H9 (cell line): ENCODE measurements at regions not wholly inside any gene's neighbourhood (a gene's known extent, or its start where the extent isn't known, plus 50 kb on each side); places are given as distances from the start of the nearest gene placed in this dataset.

Source experiments
- DNase-seq: peaks from one replicate; pipeline ENCODE4 v3.0.0-alpha.2; 2017
- H2AFZ ChIP-seq: one replicate; pipeline ENCODE4 v1.6.1; 2013; ENCODE audit warnings: mild to moderate bottlenecking, low read length, control low read depth, moderate library complexity
- H2AK5ac ChIP-seq: 2 replicates; pipeline ENCODE4 v1.6.1; 2013; ENCODE audit warnings: low read length, control low read depth, mixed read lengths; ENCODE audit not compliant: insufficient read length
- H2BK120ac ChIP-seq: one replicate; pipeline ENCODE4 v1.6.1; 2013; ENCODE audit warnings: low read depth, mild to moderate bottlenecking, low read length, control low read depth, inconsistent platforms; ENCODE audit not compliant: poor library complexity, severe bottlenecking
- H2BK12ac ChIP-seq: 2 replicates; pipeline ENCODE4 v1.6.1; 2013; ENCODE audit warnings: low read length, control low read depth, mixed read lengths, low read depth; ENCODE audit not compliant: insufficient read length
- H2BK15ac ChIP-seq: 2 replicates; pipeline ENCODE4 v1.6.1; 2013; ENCODE audit warnings: low read depth, low read length, control low read depth
- H2BK20ac ChIP-seq: one replicate; pipeline ENCODE4 v1.6.1; 2013; ENCODE audit warnings: low read depth, mild to moderate bottlenecking, low read length, control low read depth, inconsistent platforms; ENCODE audit not compliant: poor library complexity, severe bottlenecking
- H2BK5ac ChIP-seq: 2 replicates; pipeline ENCODE4 v1.6.1; 2013; ENCODE audit warnings: low read length, control low read depth, mixed read lengths; ENCODE audit not compliant: insufficient read length
- H3K14ac ChIP-seq: 2 replicates; pipeline ENCODE4 v1.6.1; 2013; ENCODE audit warnings: low read length, control low read depth; ENCODE audit not compliant: insufficient read depth
- H3K18ac ChIP-seq: 2 replicates; pipeline ENCODE4 v1.6.1; 2013; ENCODE audit warnings: low read depth, mild to moderate bottlenecking, mixed read lengths, low read length, control low read depth; ENCODE audit not compliant: insufficient read length
- H3K23ac ChIP-seq: 2 replicates; pipeline ENCODE4 v1.6.1; 2013; ENCODE audit warnings: low read length, control low read depth, mixed read lengths, low read depth; ENCODE audit not compliant: insufficient read length
- H3K23me2 ChIP-seq: 2 replicates; pipeline ENCODE4 v1.6.1; 2013; ENCODE audit warnings: low read depth, mild to moderate bottlenecking, mixed read lengths, low read length, control low read depth; ENCODE audit not compliant: insufficient read length, poor library complexity, severe bottlenecking
- H3K27ac ChIP-seq: 2 replicates; pipeline ENCODE4 v1.5.1; 2013; ENCODE audit warnings: low read length, control low read depth, mixed read lengths, low read depth; ENCODE audit not compliant: insufficient read length
- H3K27me3 ChIP-seq: 2 replicates; pipeline ENCODE4 v1.6.1; 2013; ENCODE audit warnings: low read length, control low read depth, inconsistent platforms; ENCODE audit not compliant: insufficient read depth
- H3K4ac ChIP-seq: 2 replicates; pipeline ENCODE4 v1.6.1; 2013; ENCODE audit warnings: low read depth, mild to moderate bottlenecking, control low read depth, inconsistent platforms, low read length, moderate library complexity
- H3K4me1 ChIP-seq: 2 replicates; pipeline ENCODE4 v1.6.1; 2013; ENCODE audit warnings: low read length, control low read depth, inconsistent platforms; ENCODE audit not compliant: insufficient read depth
- H3K4me2 ChIP-seq: 2 replicates; pipeline ENCODE4 v1.6.1; 2013; ENCODE audit warnings: low read length, control low read depth, mixed read lengths; ENCODE audit not compliant: insufficient read length, insufficient read depth
- H3K56ac ChIP-seq: 2 replicates; pipeline ENCODE4 v1.6.1; 2013; ENCODE audit warnings: low read depth, mild to moderate bottlenecking, mixed read lengths, low read length, control low read depth; ENCODE audit not compliant: insufficient read length
- H3K79me1 ChIP-seq: 2 replicates; pipeline ENCODE4 v1.6.1; 2013; ENCODE audit warnings: low read depth, mild to moderate bottlenecking, moderate library complexity, low read length, control low read depth, inconsistent platforms; ENCODE audit not compliant: insufficient read depth, poor library complexity, severe bottlenecking
- H3K79me2 ChIP-seq: 2 replicates; pipeline ENCODE4 v1.6.1; 2013; ENCODE audit warnings: low read length, control low read depth, inconsistent platforms; ENCODE audit not compliant: insufficient read depth
- H3K9ac ChIP-seq: 2 replicates; pipeline ENCODE4 v1.6.1; 2013; ENCODE audit warnings: low read length, control low read depth, mixed read lengths; ENCODE audit not compliant: insufficient read length; ENCODE audit errors: extremely low read depth
- H3K9me3 ChIP-seq: one replicate; pipeline ENCODE4 v1.6.1; 2013; ENCODE audit warnings: low read depth, low read length, inconsistent platforms; ENCODE audit not compliant: control insufficient read depth
- H3T11ph ChIP-seq: one replicate; pipeline ENCODE4 v1.6.1; 2013; ENCODE audit warnings: mild to moderate bottlenecking, low read length, control low read depth, inconsistent platforms
- H4K20me1 ChIP-seq: one replicate; pipeline ENCODE4 v1.6.1; 2013; ENCODE audit not compliant: control insufficient read depth, insufficient read length, insufficient read depth
- H4K5ac ChIP-seq: 2 replicates; pipeline ENCODE4 v1.6.1; 2013; ENCODE audit warnings: low read depth, mild to moderate bottlenecking, mixed read lengths, low read length, control low read depth; ENCODE audit not compliant: insufficient read length
- H4K8ac ChIP-seq: replicated peaks from 2 replicates; pipeline ENCODE4 v1.6.1; 2013; ENCODE audit warnings: low read length, control low read depth, mixed read lengths, low read depth; ENCODE audit not compliant: insufficient read length
- H4K91ac ChIP-seq: 2 replicates; pipeline ENCODE4 v1.6.1; 2013; ENCODE audit warnings: low read depth, mild to moderate bottlenecking, moderate library complexity, mixed read lengths, low read length, control low read depth; ENCODE audit not compliant: insufficient read length
- H3K27ac Mint-ChIP-seq, 3 experiments: 2 replicates in 2 of 3; 3 replicates in 1 of 3; pipeline ENCODE4 v1.8.0; 2020 to 2021; ENCODE audit warnings: mixed read lengths in 3 of 3, mild to moderate bottlenecking in 1 of 3, moderate library complexity in 1 of 3
- H3K27me3 Mint-ChIP-seq: 2 replicates; pipeline ENCODE4 v1.8.0; 2021; ENCODE audit warnings: low read depth, mild to moderate bottlenecking, moderate library complexity, mixed read lengths
- H3K36me3 Mint-ChIP-seq, 3 experiments: 2 replicates in 2 of 3; 3 replicates in 1 of 3; pipeline ENCODE4 v1.8.0; 2020 to 2021; ENCODE audit warnings: low read depth in 3 of 3, mixed read lengths in 3 of 3; ENCODE audit not compliant: insufficient read depth in 1 of 3
- H3K4me1 Mint-ChIP-seq, 2 experiments: 2 replicates each; pipeline ENCODE4 v1.8.0; 2020; ENCODE audit warnings: mixed read lengths in 2 of 2
- H3K4me3 Mint-ChIP-seq, 2 experiments: 2 replicates in 1 of 2; 3 replicates in 1 of 2; pipeline ENCODE4 v1.8.0; 2020 to 2021; ENCODE audit warnings: mild to moderate bottlenecking in 2 of 2, mixed read lengths in 2 of 2, moderate library complexity in 1 of 2
- H3K9me3 Mint-ChIP-seq, 2 experiments: 2 replicates in 1 of 2; 3 replicates in 1 of 2; pipeline ENCODE4 v1.8.0; 2020; ENCODE audit warnings: mild to moderate bottlenecking in 2 of 2, mixed read lengths in 2 of 2, moderate library complexity in 1 of 2
- CTCF ChIP-seq: fragments of 200-600 bp; sonication (generic); conservative IDR thresholded peaks from 3 replicates; pipeline ENCODE4 v1.8.0; 2021; ENCODE audit warnings: antibody characterized with exemption, mild to moderate bottlenecking
- WGBS: extraction: QIAGEN DNeasy Blood & Tissue Kit; methylation state at CpG from one replicate; pipeline ENCODE4 v1.1.7; 2013; ENCODE audit warnings: missing lambda C conversion rate, low lambda C conversion rate, mixed read lengths; ENCODE audit not compliant: insufficient read length; ENCODE audit errors: extremely low coverage; 5-methylcytosine and 5-hydroxymethylcytosine counted together

- no peaks in the 10 kb centered on the region for H3K79me2 ChIP-seq
- H3K4me2 ChIP-seq, result no peak overlapping the region
- H3K23me2 ChIP-seq, result no peaks in the 10 kb centered on the region
- H3K27ac ChIP-seq, result no peak overlapping the region
- no peaks in the 10 kb centered on the region for H3K27me3 ChIP-seq
- DNase-seq, result no peak
- no peaks in the 10 kb centered on the region for H4K20me1 ChIP-seq
- H4K91ac ChIP-seq, result no peak overlapping the region
- H3K23ac ChIP-seq, result no peak overlapping the region
- H3K18ac ChIP-seq, result no peak overlapping the region
- no peak overlapping the region for H3K56ac ChIP-seq
- H3K4me1 ChIP-seq, result no peaks in the 10 kb centered on the region; the same call in 1 of the 2 replicates
- H2BK120ac ChIP-seq, result no peak overlapping the region
- H3K4me1 Mint-ChIP-seq, result peaks cover 18 to 19% of the 10 kb centered on the region in 2 experiments
- H3K9ac ChIP-seq, result no peak overlapping the region
- no CpG with 5 or more reads among the region's 7 CpGs for WGBS
- H3K9me3 ChIP-seq, result no peaks in the 10 kb centered on the region
- H3K4me3 Mint-ChIP-seq, result no peak overlapping the region; a peak in 1 of 5 replicates
- TF ChIP-seq CTCF, result no peak
- H2BK15ac ChIP-seq, result no peak overlapping the region
- no peak overlapping the region for H3K4ac ChIP-seq
- no peak overlapping the region for H4K5ac ChIP-seq
- H3K14ac ChIP-seq, result no peak overlapping the region
- H4K8ac ChIP-seq, result no peak overlapping the region
- peaks cover 74 to 81% (median 76%) of the 10 kb centered on the region in 3 experiments for H3K36me3 Mint-ChIP-seq
- H2AFZ ChIP-seq, result no peak overlapping the region
- no peaks in the 10 kb centered on the region for H3K79me1 ChIP-seq
- H2AK5ac ChIP-seq, result no peak overlapping the region
- H2BK12ac ChIP-seq, result no peak overlapping the region
- no peak overlapping the region for H2BK20ac ChIP-seq
- H3K27ac Mint-ChIP-seq, result no peak overlapping the region; a peak in 1 of 7 replicates
- H2BK5ac ChIP-seq, result no peak overlapping the region
- no peak overlapping the region for H3T11ph ChIP-seq
- H3K9me3 Mint-ChIP-seq, result peaks cover 21 to 28% of the 10 kb centered on the region in 2 experiments; a peak in 4 of 5 replicates
- no peaks in the 10 kb centered on the region for H3K27me3 Mint-ChIP-seq
Observed at GRCh38 chrX:131725001-131725654, 181.3 kb downstream of the OR13H1 start.
